H9 (cell line): ENCODE measurements at regions not wholly inside any gene's neighbourhood (a gene's known extent, or its start where the extent isn't known, plus 50 kb on each side); places are given as distances from the start of the nearest gene placed in this dataset.

Experiments
- DNase-seq: peaks from one replicate; pipeline ENCODE4 v3.0.0-alpha.2; 2017
- H2AFZ ChIP-seq: one replicate; pipeline ENCODE4 v1.6.1; 2013; ENCODE audit warnings: mild to moderate bottlenecking, low read length, control low read depth, moderate library complexity
- H2AK5ac ChIP-seq: 2 replicates; pipeline ENCODE4 v1.6.1; 2013; ENCODE audit warnings: low read length, control low read depth, mixed read lengths; ENCODE audit not compliant: insufficient read length
- H2BK120ac ChIP-seq: one replicate; pipeline ENCODE4 v1.6.1; 2013; ENCODE audit warnings: low read depth, mild to moderate bottlenecking, low read length, control low read depth, inconsistent platforms; ENCODE audit not compliant: poor library complexity, severe bottlenecking
- H2BK12ac ChIP-seq: 2 replicates; pipeline ENCODE4 v1.6.1; 2013; ENCODE audit warnings: low read length, control low read depth, mixed read lengths, low read depth; ENCODE audit not compliant: insufficient read length
- H2BK15ac ChIP-seq: 2 replicates; pipeline ENCODE4 v1.6.1; 2013; ENCODE audit warnings: low read depth, low read length, control low read depth
- H2BK20ac ChIP-seq: one replicate; pipeline ENCODE4 v1.6.1; 2013; ENCODE audit warnings: low read depth, mild to moderate bottlenecking, low read length, control low read depth, inconsistent platforms; ENCODE audit not compliant: poor library complexity, severe bottlenecking
- H2BK5ac ChIP-seq: 2 replicates; pipeline ENCODE4 v1.6.1; 2013; ENCODE audit warnings: low read length, control low read depth, mixed read lengths; ENCODE audit not compliant: insufficient read length
- H3K14ac ChIP-seq: 2 replicates; pipeline ENCODE4 v1.6.1; 2013; ENCODE audit warnings: low read length, control low read depth; ENCODE audit not compliant: insufficient read depth
- H3K18ac ChIP-seq: 2 replicates; pipeline ENCODE4 v1.6.1; 2013; ENCODE audit warnings: low read depth, mild to moderate bottlenecking, mixed read lengths, low read length, control low read depth; ENCODE audit not compliant: insufficient read length
- H3K23ac ChIP-seq: 2 replicates; pipeline ENCODE4 v1.6.1; 2013; ENCODE audit warnings: low read length, control low read depth, mixed read lengths, low read depth; ENCODE audit not compliant: insufficient read length
- H3K23me2 ChIP-seq: 2 replicates; pipeline ENCODE4 v1.6.1; 2013; ENCODE audit warnings: low read depth, mild to moderate bottlenecking, mixed read lengths, low read length, control low read depth; ENCODE audit not compliant: insufficient read length, poor library complexity, severe bottlenecking
- H3K27ac ChIP-seq: 2 replicates; pipeline ENCODE4 v1.5.1; 2013; ENCODE audit warnings: low read length, control low read depth, mixed read lengths, low read depth; ENCODE audit not compliant: insufficient read length
- H3K27me3 ChIP-seq: 2 replicates; pipeline ENCODE4 v1.6.1; 2013; ENCODE audit warnings: low read length, control low read depth, inconsistent platforms; ENCODE audit not compliant: insufficient read depth
- H3K4ac ChIP-seq: 2 replicates; pipeline ENCODE4 v1.6.1; 2013; ENCODE audit warnings: low read depth, mild to moderate bottlenecking, control low read depth, inconsistent platforms, low read length, moderate library complexity
- H3K4me1 ChIP-seq: 2 replicates; pipeline ENCODE4 v1.6.1; 2013; ENCODE audit warnings: low read length, control low read depth, inconsistent platforms; ENCODE audit not compliant: insufficient read depth
- H3K4me2 ChIP-seq: 2 replicates; pipeline ENCODE4 v1.6.1; 2013; ENCODE audit warnings: low read length, control low read depth, mixed read lengths; ENCODE audit not compliant: insufficient read length, insufficient read depth
- H3K56ac ChIP-seq: 2 replicates; pipeline ENCODE4 v1.6.1; 2013; ENCODE audit warnings: low read depth, mild to moderate bottlenecking, mixed read lengths, low read length, control low read depth; ENCODE audit not compliant: insufficient read length
- H3K79me1 ChIP-seq: 2 replicates; pipeline ENCODE4 v1.6.1; 2013; ENCODE audit warnings: low read depth, mild to moderate bottlenecking, moderate library complexity, low read length, control low read depth, inconsistent platforms; ENCODE audit not compliant: insufficient read depth, poor library complexity, severe bottlenecking
- H3K79me2 ChIP-seq: 2 replicates; pipeline ENCODE4 v1.6.1; 2013; ENCODE audit warnings: low read length, control low read depth, inconsistent platforms; ENCODE audit not compliant: insufficient read depth
- H3K9ac ChIP-seq: 2 replicates; pipeline ENCODE4 v1.6.1; 2013; ENCODE audit warnings: low read length, control low read depth, mixed read lengths; ENCODE audit not compliant: insufficient read length; ENCODE audit errors: extremely low read depth
- H3K9me3 ChIP-seq: one replicate; pipeline ENCODE4 v1.6.1; 2013; ENCODE audit warnings: low read depth, low read length, inconsistent platforms; ENCODE audit not compliant: control insufficient read depth
- H3T11ph ChIP-seq: one replicate; pipeline ENCODE4 v1.6.1; 2013; ENCODE audit warnings: mild to moderate bottlenecking, low read length, control low read depth, inconsistent platforms
- H4K20me1 ChIP-seq: one replicate; pipeline ENCODE4 v1.6.1; 2013; ENCODE audit not compliant: control insufficient read depth, insufficient read length, insufficient read depth
- H4K5ac ChIP-seq: 2 replicates; pipeline ENCODE4 v1.6.1; 2013; ENCODE audit warnings: low read depth, mild to moderate bottlenecking, mixed read lengths, low read length, control low read depth; ENCODE audit not compliant: insufficient read length
- H4K8ac ChIP-seq: replicated peaks from 2 replicates; pipeline ENCODE4 v1.6.1; 2013; ENCODE audit warnings: low read length, control low read depth, mixed read lengths, low read depth; ENCODE audit not compliant: insufficient read length
- H4K91ac ChIP-seq: 2 replicates; pipeline ENCODE4 v1.6.1; 2013; ENCODE audit warnings: low read depth, mild to moderate bottlenecking, moderate library complexity, mixed read lengths, low read length, control low read depth; ENCODE audit not compliant: insufficient read length
- H3K27ac Mint-ChIP-seq, 3 experiments: 2 replicates in 2 of 3; 3 replicates in 1 of 3; pipeline ENCODE4 v1.8.0; 2020 to 2021; ENCODE audit warnings: mixed read lengths in 3 of 3, mild to moderate bottlenecking in 1 of 3, moderate library complexity in 1 of 3
- H3K27me3 Mint-ChIP-seq: 2 replicates; pipeline ENCODE4 v1.8.0; 2021; ENCODE audit warnings: low read depth, mild to moderate bottlenecking, moderate library complexity, mixed read lengths
- H3K36me3 Mint-ChIP-seq, 3 experiments: 2 replicates in 2 of 3; 3 replicates in 1 of 3; pipeline ENCODE4 v1.8.0; 2020 to 2021; ENCODE audit warnings: low read depth in 3 of 3, mixed read lengths in 3 of 3; ENCODE audit not compliant: insufficient read depth in 1 of 3
- H3K4me1 Mint-ChIP-seq, 2 experiments: 2 replicates each; pipeline ENCODE4 v1.8.0; 2020; ENCODE audit warnings: mixed read lengths in 2 of 2
- H3K4me3 Mint-ChIP-seq, 2 experiments: 2 replicates in 1 of 2; 3 replicates in 1 of 2; pipeline ENCODE4 v1.8.0; 2020 to 2021; ENCODE audit warnings: mild to moderate bottlenecking in 2 of 2, mixed read lengths in 2 of 2, moderate library complexity in 1 of 2
- H3K9me3 Mint-ChIP-seq, 2 experiments: 2 replicates in 1 of 2; 3 replicates in 1 of 2; pipeline ENCODE4 v1.8.0; 2020; ENCODE audit warnings: mild to moderate bottlenecking in 2 of 2, mixed read lengths in 2 of 2, moderate library complexity in 1 of 2
- WGBS: extraction: QIAGEN DNeasy Blood & Tissue Kit; methylation state at CpG from one replicate; pipeline ENCODE4 v1.1.7; 2013; ENCODE audit warnings: missing lambda C conversion rate, low lambda C conversion rate, mixed read lengths; ENCODE audit not compliant: insufficient read length; ENCODE audit errors: extremely low coverage; 5-methylcytosine and 5-hydroxymethylcytosine counted together
- TF ChIP-seq, protein P1 (sequence below): fragments of 200-600 bp; sonication (generic); conservative IDR thresholded peaks from 3 replicates; pipeline ENCODE4 v1.8.0; 2021; ENCODE audit warnings: antibody characterized with exemption, mild to moderate bottlenecking

DNA sequence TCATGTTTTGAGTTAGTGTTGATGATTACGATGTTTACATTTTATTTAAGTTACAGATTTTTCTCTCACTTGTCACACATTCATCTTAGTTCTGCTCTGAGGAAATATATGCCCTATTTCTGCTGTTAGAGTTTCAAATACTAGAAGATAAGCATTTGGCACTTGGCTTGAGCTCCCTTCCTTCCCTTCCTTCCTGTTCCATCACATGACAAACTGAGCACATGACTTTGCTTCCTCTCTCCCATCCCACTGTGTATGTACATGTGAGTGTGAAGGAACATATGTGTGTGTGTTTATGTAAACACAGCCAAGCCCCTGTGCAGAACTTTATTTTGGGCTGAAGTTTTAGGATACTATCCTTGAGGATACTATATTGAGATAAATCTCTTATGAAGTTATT is 795.9 kb upstream of the IGFBP3 start:
- no peak overlapping the region for H2BK20ac ChIP-seq
- H2BK15ac ChIP-seq: no peak overlapping the region
- H3K14ac ChIP-seq: no peak overlapping the region
- H3K4me1 ChIP-seq: no peaks in the 10 kb centered on the region
- no peak overlapping the region for H2AK5ac ChIP-seq
- no peaks in the 10 kb centered on the region for H3K9me3 ChIP-seq
- no peak overlapping the region for H3T11ph ChIP-seq
- no peak overlapping the region for H3K9ac ChIP-seq
- no peak overlapping the region for H3K27ac ChIP-seq
- Mint-ChIP-seq H3K27me3 (no peaks in the 10 kb centered on the region; the same call in 1 of the 2 replicates), H3K4me3 (no peak overlapping the region), H3K9me3 (no peaks in the 10 kb centered on the region), H3K27ac (no peak overlapping the region), H3K4me1 (no peaks in the 10 kb centered on the region), H3K36me3 (no peaks in the 10 kb centered on the region)
- no CpG with 5 or more reads among the region's 1 CpG for WGBS
- H4K91ac ChIP-seq: no peak overlapping the region
- H2BK12ac ChIP-seq: no peak overlapping the region
- no peaks in the 10 kb centered on the region for H3K27me3 ChIP-seq
- no peaks in the 10 kb centered on the region for H3K23me2 ChIP-seq
- H2BK120ac ChIP-seq: no peak overlapping the region
- H3K79me1 ChIP-seq: no peaks in the 10 kb centered on the region
- TF ChIP-seq, protein P1, sequence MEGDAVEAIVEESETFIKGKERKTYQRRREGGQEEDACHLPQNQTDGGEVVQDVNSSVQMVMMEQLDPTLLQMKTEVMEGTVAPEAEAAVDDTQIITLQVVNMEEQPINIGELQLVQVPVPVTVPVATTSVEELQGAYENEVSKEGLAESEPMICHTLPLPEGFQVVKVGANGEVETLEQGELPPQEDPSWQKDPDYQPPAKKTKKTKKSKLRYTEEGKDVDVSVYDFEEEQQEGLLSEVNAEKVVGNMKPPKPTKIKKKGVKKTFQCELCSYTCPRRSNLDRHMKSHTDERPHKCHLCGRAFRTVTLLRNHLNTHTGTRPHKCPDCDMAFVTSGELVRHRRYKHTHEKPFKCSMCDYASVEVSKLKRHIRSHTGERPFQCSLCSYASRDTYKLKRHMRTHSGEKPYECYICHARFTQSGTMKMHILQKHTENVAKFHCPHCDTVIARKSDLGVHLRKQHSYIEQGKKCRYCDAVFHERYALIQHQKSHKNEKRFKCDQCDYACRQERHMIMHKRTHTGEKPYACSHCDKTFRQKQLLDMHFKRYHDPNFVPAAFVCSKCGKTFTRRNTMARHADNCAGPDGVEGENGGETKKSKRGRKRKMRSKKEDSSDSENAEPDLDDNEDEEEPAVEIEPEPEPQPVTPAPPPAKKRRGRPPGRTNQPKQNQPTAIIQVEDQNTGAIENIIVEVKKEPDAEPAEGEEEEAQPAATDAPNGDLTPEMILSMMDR: no peak
- H3K4me2 ChIP-seq: no peak overlapping the region
- H4K20me1 ChIP-seq: no peaks in the 10 kb centered on the region
- H3K23ac ChIP-seq: no peak overlapping the region
- H2BK5ac ChIP-seq: no peak overlapping the region
- H3K79me2 ChIP-seq: no peaks in the 10 kb centered on the region
- H3K56ac ChIP-seq: no peak overlapping the region
- H4K8ac ChIP-seq: no peak overlapping the region
- peak overlapping the region; percentile 98 for H4K5ac ChIP-seq
- H3K18ac ChIP-seq: no peak overlapping the region
- H3K4ac ChIP-seq: no peak overlapping the region
- DNase-seq: no peak
- H2AFZ ChIP-seq: no peak overlapping the region
